Esophagus (tissue), 2 donors: ENCODE measurements at regions not wholly inside any gene's neighbourhood (a gene's known extent, or its start where the extent isn't known, plus 50 kb on each side); places are given as distances from the start of the nearest gene placed in this dataset.
A peak's percentile ranks its signal among the peaks of the same experiment; 100 is the strongest.

Source experiments
- H3K27ac ChIP-seq, 2 donors: one replicate each; pipeline ENCODE4 v1.5.1; 2013; ENCODE audit warnings: low read depth in 2 of 2, mild to moderate bottlenecking in 2 of 2, inconsistent platforms in 1 of 2, low read length in 1 of 2, moderate library complexity in 1 of 2
- H3K27me3 ChIP-seq, 2 donors: one replicate each; pipeline ENCODE4 v1.6.1; 2013; ENCODE audit warnings: low read length in 2 of 2, control low read depth in 1 of 2, mild to moderate bottlenecking in 1 of 2; ENCODE audit not compliant: insufficient read depth in 2 of 2, control insufficient read depth in 1 of 2
- H3K36me3 ChIP-seq, 2 donors: one replicate each; pipeline ENCODE4 v1.6.1; 2013; ENCODE audit warnings: low read length in 1 of 2; ENCODE audit not compliant: control insufficient read depth in 2 of 2, insufficient read depth in 2 of 2
- H3K4me1 ChIP-seq, 2 donors: one replicate each; pipeline ENCODE4 v1.6.1; 2013; ENCODE audit warnings: low read length in 1 of 2; ENCODE audit not compliant: control insufficient read depth in 2 of 2, insufficient read depth in 2 of 2
- H3K4me3 ChIP-seq, 2 donors: one replicate each; pipeline ENCODE4 v1.5.1; 2013; ENCODE audit warnings: low read length in 2 of 2, mild to moderate bottlenecking in 2 of 2, low read depth in 1 of 2, moderate library complexity in 1 of 2
- H3K9me3 ChIP-seq, 2 donors: one replicate each; pipeline ENCODE4 v1.6.1; 2013; ENCODE audit warnings: mild to moderate bottlenecking in 2 of 2, low read depth in 1 of 2, low read length in 1 of 2, moderate library complexity in 1 of 2; ENCODE audit not compliant: control insufficient read depth in 2 of 2, insufficient read depth in 1 of 2
- WGBS, 2 donors: extraction: QIAGEN DNeasy Blood & Tissue Kit; methylation state at CpG; one replicate each; pipeline ENCODE4 v1.1.7; 2013; 5-methylcytosine and 5-hydroxymethylcytosine counted together
- donor health status: healthy with polysubstance abuse.
- donor health status: Bipolar disorder and iron deficiency.

GRCh38 chr5:53343187-53343586, 137.2 kb upstream of the FST start:
- no peaks in the 10 kb centered on the region for H3K9me3 ChIP-seq
- WGBS, 2 donors = 27 to 43% methylated on average over 2 of the region's 2 CpGs
- no peak overlapping the region for H3K27ac ChIP-seq
- H3K4me1 ChIP-seq = no peaks in the 10 kb centered on the region
- no peak overlapping the region for H3K4me3 ChIP-seq
- no peaks in the 10 kb centered on the region for H3K27me3 ChIP-seq
- H3K36me3 ChIP-seq = no peaks in the 10 kb centered on the region

DNA sequence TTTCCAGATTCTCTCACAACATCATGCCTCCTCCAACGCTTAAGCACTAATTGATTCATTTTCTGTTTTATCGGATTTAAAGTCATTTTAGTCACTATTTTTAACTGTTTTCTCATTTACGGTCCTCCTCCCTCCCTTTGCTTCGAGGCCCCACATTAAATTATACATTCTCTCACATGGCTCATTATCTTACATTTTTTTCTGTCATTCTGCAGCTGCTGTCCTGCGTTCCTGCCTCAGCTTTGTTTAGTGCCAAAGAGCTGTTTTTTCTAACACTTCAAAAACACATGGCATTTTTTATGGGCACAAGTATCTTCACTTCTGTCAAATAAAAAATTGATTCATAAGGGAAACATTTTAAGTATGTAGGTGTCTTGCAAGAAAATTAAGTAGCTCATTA, 130.1 kb upstream of the FST start:
- no peaks in the 10 kb centered on the region for H3K36me3 ChIP-seq
- no peak overlapping the region for H3K4me3 ChIP-seq
- H3K27me3 ChIP-seq = no peaks in the 10 kb centered on the region
- peaks cover 0 to 2% of the 10 kb centered on the region in 2 donors for H3K9me3 ChIP-seq
- H3K4me1 ChIP-seq = no peaks in the 10 kb centered on the region
- 53 to 59% methylated on average over 5 of the region's 5 CpGs for WGBS, 2 donors
- H3K27ac ChIP-seq = no peak overlapping the region

DNA sequence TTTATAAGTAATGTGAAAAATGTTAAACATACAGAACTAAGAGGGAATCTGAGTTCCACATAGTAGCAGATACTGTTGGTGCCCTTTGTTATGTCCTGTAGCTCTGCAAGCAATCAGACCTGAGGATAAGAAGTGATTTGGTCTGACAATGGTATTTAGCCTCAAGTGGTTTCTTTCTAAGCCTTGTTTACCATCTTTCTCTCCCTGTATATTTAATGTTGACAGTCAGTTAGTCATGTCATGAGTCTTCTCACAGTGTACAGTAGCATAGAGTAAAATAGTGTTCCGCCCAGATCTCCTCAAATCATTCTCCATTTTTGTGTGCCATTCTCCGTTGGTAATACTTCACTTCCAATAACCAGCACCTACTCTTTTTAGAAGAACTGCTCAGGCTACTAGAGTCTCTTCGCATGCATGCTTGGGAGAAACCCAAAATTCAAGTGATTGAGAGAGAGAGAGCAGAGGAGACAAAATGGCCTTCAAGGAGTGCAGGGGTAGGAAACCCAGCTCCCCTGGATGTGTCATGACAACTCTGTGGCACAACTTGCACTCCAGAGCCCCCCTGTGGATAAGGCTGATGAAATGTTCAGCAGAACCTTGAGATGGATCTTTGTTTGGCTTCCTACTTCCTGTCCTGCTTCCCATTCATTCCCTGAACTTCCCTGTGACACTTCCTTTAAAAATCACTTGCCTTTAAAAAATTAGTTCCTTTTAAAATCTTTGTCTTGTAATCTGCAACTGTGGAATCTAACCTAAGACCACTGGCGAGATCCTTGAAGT, 129.2 kb upstream of the FST start:
- Histone ChIP-seq H3K9me3 (peaks cover 0 to 2% of the 10 kb centered on the region in 2 donors), H3K4me1 (no peaks in the 10 kb centered on the region), H3K36me3 (no peaks in the 10 kb centered on the region), H3K4me3 (no peak overlapping the region), H3K27ac (no peak overlapping the region), H3K27me3 (no peaks in the 10 kb centered on the region)
- WGBS, 2 donors = 88% methylated on average over 4 of the region's 4 CpGs

DNA sequence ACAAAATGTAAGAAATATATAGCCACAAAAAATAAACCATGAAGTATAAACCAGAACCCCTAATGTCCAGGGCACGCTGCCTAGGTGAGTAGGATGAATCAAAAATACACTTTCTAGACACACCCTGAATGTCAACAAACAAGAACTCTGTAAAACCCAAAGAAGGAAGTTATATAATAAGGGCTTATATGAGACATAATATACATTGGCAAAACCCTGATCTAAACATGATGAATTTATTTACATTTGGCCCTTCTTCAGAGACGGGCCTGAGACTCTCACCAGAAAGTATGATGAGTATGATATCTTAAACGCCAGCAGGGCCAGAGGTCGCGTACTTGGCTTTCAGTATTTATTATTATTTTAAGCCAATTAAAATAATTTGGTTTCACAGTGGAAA, 125.1 kb upstream of the FST start:
- peak overlapping the region in 1 of 2 donors; percentile 55 for H3K27ac ChIP-seq

DNA sequence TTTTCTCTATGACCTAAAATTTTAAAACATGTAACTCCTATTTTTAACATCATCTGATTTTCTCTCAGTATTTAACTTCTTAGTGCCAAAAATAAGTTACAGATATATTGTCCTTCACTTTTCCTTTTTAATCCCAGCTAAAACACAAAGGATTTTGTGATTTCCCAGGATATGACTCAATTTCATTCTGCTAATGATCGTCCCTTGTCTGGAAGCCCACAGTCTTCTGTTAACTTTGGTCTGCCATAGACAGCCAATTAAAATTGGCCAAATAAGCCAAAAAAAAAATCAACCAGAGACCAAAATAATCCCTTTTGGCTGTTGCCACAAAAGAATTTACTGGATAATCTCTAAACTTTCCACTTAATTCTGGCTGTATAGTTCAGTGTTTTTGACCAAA, 124.5 kb upstream of the FST start:
- Histone ChIP-seq H3K9me3 (peaks cover 0 to 2% of the 10 kb centered on the region in 2 donors), H3K4me1 (no peaks in the 10 kb centered on the region), H3K4me3 (no peak overlapping the region), H3K36me3 (no peaks in the 10 kb centered on the region), H3K27me3 (no peaks in the 10 kb centered on the region), H3K27ac (no peak overlapping the region)
- 29 to 40% methylated on average over 1 of the region's 1 CpG for WGBS, 2 donors

More for the DNA sequence above, 125.1 kb upstream of the FST start:
- Histone ChIP-seq H3K9me3 (peaks cover 0 to 2% of the 10 kb centered on the region in 2 donors), H3K36me3 (no peaks in the 10 kb centered on the region), H3K27me3 (no peaks in the 10 kb centered on the region), H3K4me3 (no peak overlapping the region), H3K4me1 (no peaks in the 10 kb centered on the region)
- WGBS, 2 donors = 35 to 44% methylated on average over 5 of the region's 5 CpGs

DNA sequence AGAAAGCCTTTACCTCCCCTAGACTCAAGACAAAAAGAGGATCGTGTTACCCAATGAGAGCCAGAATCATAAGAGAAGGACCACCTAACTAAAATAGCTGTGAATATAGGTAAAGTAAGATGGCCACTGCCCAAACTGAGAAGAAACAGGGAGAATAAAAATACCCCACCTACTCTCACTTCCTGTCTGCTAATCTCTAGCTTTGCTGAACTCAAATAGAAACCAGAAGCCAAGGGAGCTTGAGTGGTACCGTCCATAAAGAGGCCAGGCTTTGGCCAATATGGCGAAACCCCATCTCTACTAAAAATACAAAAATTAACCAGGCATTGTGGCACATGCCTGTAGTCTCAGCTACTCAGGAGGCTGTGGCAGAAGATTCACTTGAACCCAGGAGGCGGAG, 123.0 kb upstream of the FST start:
- H3K4me3 ChIP-seq = no peak overlapping the region
- H3K36me3 ChIP-seq = no peaks in the 10 kb centered on the region
- no peaks in the 10 kb centered on the region for H3K27me3 ChIP-seq
- no peaks in the 10 kb centered on the region for H3K4me1 ChIP-seq
- H3K9me3 ChIP-seq = peaks cover 0 to 2% of the 10 kb centered on the region in 2 donors
- no peak overlapping the region for H3K27ac ChIP-seq
- 85 to 92% methylated on average over 4 of the region's 4 CpGs for WGBS, 2 donors

DNA sequence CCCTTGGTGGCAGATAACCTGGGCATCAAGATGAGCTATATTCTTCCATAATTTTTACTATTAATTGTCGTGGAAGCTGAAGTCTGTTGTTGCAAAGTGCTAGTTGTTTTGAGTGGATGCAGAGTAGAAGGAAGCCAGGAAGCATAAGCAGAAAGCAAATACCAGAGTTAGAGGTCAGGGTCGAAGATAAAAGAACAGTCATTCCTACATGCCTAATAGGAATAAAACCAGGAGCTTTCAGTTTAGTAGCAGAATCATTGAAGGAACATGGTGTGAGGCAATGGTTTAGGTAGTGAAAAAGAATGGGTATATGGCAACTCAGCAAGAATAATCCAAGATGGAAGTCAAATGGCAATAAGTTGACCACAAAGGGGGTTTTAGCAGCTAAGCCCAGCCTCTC, 121.6 kb upstream of the FST start:
- 79 to 88% methylated on average over 2 of the region's 2 CpGs for WGBS, 2 donors
- no peak overlapping the region for H3K4me3 ChIP-seq
- no peaks in the 10 kb centered on the region for H3K36me3 ChIP-seq
- H3K27ac ChIP-seq = no peak overlapping the region
- no peaks in the 10 kb centered on the region for H3K27me3 ChIP-seq
- no peaks in the 10 kb centered on the region for H3K4me1 ChIP-seq
- no peaks in the 10 kb centered on the region for H3K9me3 ChIP-seq

GRCh38 chr5:53359916-53360517, 120.4 kb upstream of the FST start:
- no peaks in the 10 kb centered on the region for H3K36me3 ChIP-seq
- WGBS, 2 donors = 60 to 74% methylated on average over 4 of the region's 4 CpGs
- no peaks in the 10 kb centered on the region for H3K4me1 ChIP-seq
- no peak overlapping the region for H3K27ac ChIP-seq
- H3K4me3 ChIP-seq = no peak overlapping the region
- H3K9me3 ChIP-seq = no peaks in the 10 kb centered on the region
- H3K27me3 ChIP-seq = no peaks in the 10 kb centered on the region

GRCh38 chr5:53360811-53361210, 119.6 kb upstream of the FST start:
- Histone ChIP-seq H3K27me3 (no peaks in the 10 kb centered on the region), H3K4me1 (no peaks in the 10 kb centered on the region), H3K4me3 (no peak overlapping the region), H3K9me3 (no peaks in the 10 kb centered on the region), H3K36me3 (no peaks in the 10 kb centered on the region), H3K27ac (no peak overlapping the region)

DNA sequence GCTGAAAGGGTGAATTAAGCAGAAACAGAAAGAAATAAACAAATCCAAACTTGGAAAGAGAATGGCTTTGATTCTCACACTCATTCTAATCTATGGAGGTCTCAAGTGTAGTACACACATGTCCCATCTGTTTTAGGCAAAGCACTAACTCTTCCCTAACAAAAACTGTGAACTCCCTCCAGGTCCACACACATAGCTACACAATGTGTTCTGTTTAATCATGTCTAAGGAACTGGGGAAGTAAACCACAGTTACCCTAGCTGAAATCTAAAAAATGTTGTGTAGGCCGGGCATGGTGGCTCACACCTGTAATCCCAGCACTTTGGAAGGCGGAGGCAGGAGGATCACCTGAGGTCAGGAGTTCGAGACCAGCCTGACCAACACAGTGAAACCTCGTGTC, 118.7 kb upstream of the FST start:
- WGBS, 2 donors = 77 to 84% methylated on average over 4 of the region's 4 CpGs
- Histone ChIP-seq H3K4me3 (no peak overlapping the region), H3K27me3 (no peaks in the 10 kb centered on the region), H3K36me3 (no peaks in the 10 kb centered on the region), H3K9me3 (no peaks in the 10 kb centered on the region), H3K27ac (no peak overlapping the region), H3K4me1 (no peaks in the 10 kb centered on the region)
